ENCODE measurements at regions not wholly inside any gene's neighbourhood (a gene's known extent, or its start where the extent isn't known, plus 50 kb on each side); places are given as distances from the start of the nearest gene placed in this dataset.

GRCh38 chr2:155368934-155369333 is 670.4 kb downstream of the KCNJ3 start:
- no peak overlapping the region for H2AFZ ChIP-seq (replicated peaks; ENCODE audit: low read length, poor library complexity)
- POLR2A ChIA-PET (ENCODE audit: unreplicated experiment) = no interaction called here
- no peaks in the 10 kb centered on the region for H3K79me1 ChIP-seq (ENCODE audit: low read depth in 1 of 2, low read length in 2 of 2)
- no peak overlapping the region for H2AK9ac ChIP-seq (replicated peaks; ENCODE audit: low read depth, low read length, poor library complexity)
- ATAC-seq (ENCODE audit: low read depth) = no peak
- H3K4me3 ChIP-seq (ENCODE audit: insufficient read depth, low read depth, low read length) = no peak overlapping the region
- no peaks in the 10 kb centered on the region for H3K9me1 ChIP-seq (ENCODE audit: insufficient read depth, low read length)
- no peak overlapping the region for H3K27ac ChIP-seq (ENCODE audit: insufficient read depth, low read length)
- in situ Hi-C loops (cut with MboI; ENCODE audit: low sequenced_read_pairs) = no loop called here
- no peak overlapping the region for H2BK5ac ChIP-seq (ENCODE audit: low read depth, low read length, poor library complexity, severe bottlenecking)
- no peak overlapping the region for H3K4ac ChIP-seq (ENCODE audit: low read depth, low read length)
- H3K14ac ChIP-seq (replicated peaks; ENCODE audit: low read depth, low read length) = no peak overlapping the region
- no peaks in the 10 kb centered on the region for H3K9me3 ChIP-seq (ENCODE audit: control insufficient read depth, insufficient read depth, low read length)
- H3K4me1 ChIP-seq (ENCODE audit: control insufficient read depth, insufficient read depth, low read length) = no peaks in the 10 kb centered on the region
- H2BK120ac ChIP-seq (ENCODE audit: low read depth, low read length) = no peak overlapping the region
- CTCF ChIA-PET = interaction anchor here (0.8 kb wide), 2 partner anchors 8 to 1374 kb away, joined by 3 to 5 read pairs; no protein-coding TSS in a partner anchor
- no peak overlapping the region for H3K4me2 ChIP-seq (ENCODE audit: low read depth, low read length)
- H2BK15ac ChIP-seq (ENCODE audit: low read depth, low read length) = no peak overlapping the region
- H3K23ac ChIP-seq (ENCODE audit: low read depth, low read length) = no peak overlapping the region
- H3K27me3 ChIP-seq (ENCODE audit: control insufficient read depth, insufficient read depth, low read length) = no peaks in the 10 kb centered on the region
- dilution Hi-C loops (cut with HindIII; ENCODE audit: low sequenced_read_pairs, unreplicated experiment) = no loop called here
- H4K20me1 ChIP-seq (ENCODE audit: insufficient read depth, low read length) = no peaks in the 10 kb centered on the region
- no TSS peak for BruUV-seq (replicated peaks)
- no peak overlapping the region for H4K91ac ChIP-seq (ENCODE audit: insufficient read depth, low read depth, low read length)
- H3K36me3 ChIP-seq (ENCODE audit: control insufficient read depth, insufficient read depth, low read length) = no peaks in the 10 kb centered on the region
- TF ChIP-seq USF2 (IDR thresholded peaks at IDR 0.05; ENCODE audit: low read depth, low read length) (no peak), ELK1 (IDR thresholded peaks at IDR 0.05; ENCODE audit: borderline replicate concordance, low read depth, low read length) (no peak), BHLHE40 (IDR thresholded peaks at IDR 0.05; ENCODE audit: low read depth, low read length) (no peak), CTCF (conservative IDR thresholded peaks at IDR 0.05; ENCODE audit: low read depth, low read length) (peak; percentile 26), MAFK (IDR thresholded peaks at IDR 0.05; ENCODE audit: low read depth, low read length) (no peak)
- intact Hi-C loops (cut with micrococcal nuclease) = loop anchor here (2.0 kb wide), 1 partner anchor 1826 kb away; no protein-coding TSS in a partner anchor
- H3K18ac ChIP-seq (ENCODE audit: low read depth, low read length) = no peak overlapping the region
- H4K8ac ChIP-seq (ENCODE audit: low read depth in 2 of 2, low read length in 2 of 2) = no peak overlapping the region
- H4K5ac ChIP-seq (ENCODE audit: low read depth, low read length) = no peak overlapping the region
- H2BK20ac ChIP-seq (ENCODE audit: low read depth, low read length) = no peak overlapping the region
- WGBS, 2 experiments (ENCODE audit: extremely low coverage in 2 of 2, insufficient read length in 1 of 2) = no CpG with 5 or more reads among the region's 1 CpG
- H3K56ac ChIP-seq (ENCODE audit: extremely low read depth, insufficient read depth, low read length) = no peak overlapping the region
- DNase-seq = peak; percentile 0
- no peak overlapping the region for H2AK5ac ChIP-seq (ENCODE audit: low read depth, low read length)
- H3K9ac ChIP-seq (ENCODE audit: low read depth, low read length) = no peak overlapping the region

Data from IMR-90 (cell line).